Mucosa of descending colon (tissue), 3 donors: ENCODE measurements at regions not wholly inside any gene's neighbourhood (a gene's known extent, or its start where the extent isn't known, plus 50 kb on each side); places are given as distances from the start of the nearest gene placed in this dataset.

Experiments used
- ATAC-seq: fragments of 200-7000 bp; cut with Tn5 transposase; one replicate; pipeline ENCODE4 v1.9.1; 2020; ENCODE audit warnings: mild to moderate bottlenecking, moderate library complexity
- DNase-seq, 3 donors: peaks; one replicate each; pipeline ENCODE4 v3.0.0-alpha.2; 2020
- H3K36me3 ChIP-seq: fragments of 200-600 bp; one replicate; pipeline ENCODE4 v1.8.0; 2021; ENCODE audit warnings: low read depth, mild to moderate bottlenecking
- H3K4me1 ChIP-seq: fragments of 200-600 bp; one replicate; pipeline ENCODE4 v1.8.0; 2021; ENCODE audit warnings: low read depth, mild to moderate bottlenecking
- H3K4me3 ChIP-seq: fragments of 200-600 bp; one replicate; pipeline ENCODE4 v1.8.0; 2021; ENCODE audit warnings: mild to moderate bottlenecking
- H3K9me3 ChIP-seq: fragments of 200-600 bp; one replicate; pipeline ENCODE4 v1.8.0; 2021; ENCODE audit warnings: mild to moderate bottlenecking
- CTCF ChIP-seq: fragments of 200-600 bp; IDR thresholded peaks from one replicate; pipeline ENCODE4 v1.8.0; 2022; ENCODE audit warnings: antibody characterized with exemption, mild to moderate bottlenecking
- intact Hi-C, 2 donors: fragments of 100-400 bp; cut with DNase I in 1 of 2; cut with micrococcal nuclease in 1 of 2; formaldehyde crosslinking; loops; one replicate each; pipeline versions ENCODE4 v1.11.0 to v1.11.1; 2022; cut with DNase I, micrococcal nuclease
- donor health status: DM: no; HTN: no; CAD: no; lungs with moderate emphysema.
- donor health status: DM: no; HTN: no; CAD: no.
- donor health status: DM: no; HTN: yes; CAD: no.

- ATAC-seq = no peak
- no peak overlapping the region for H3K4me3 ChIP-seq
- no peak for TF ChIP-seq CTCF
- no peaks in the 10 kb centered on the region for H3K4me1 ChIP-seq
- intact Hi-C loops = no loop called here
- H3K9me3 ChIP-seq = no peaks in the 10 kb centered on the region
- no peaks in the 10 kb centered on the region for H3K36me3 ChIP-seq
- no peak for DNase-seq
Measured at GRCh38 chr4:123921339-123921738, 524.7 kb downstream of the SPRY1 start.

GRCh38 chr4:123922847-123923246 lies 526.3 kb downstream of the SPRY1 start:
- no peak for ATAC-seq

GRCh38 chr4:123924536-123924935 lies 527.9 kb downstream of the SPRY1 start:
- Histone ChIP-seq H3K4me1 (no peaks in the 10 kb centered on the region), H3K4me3 (no peak overlapping the region), H3K36me3 (no peaks in the 10 kb centered on the region), H3K9me3 (no peaks in the 10 kb centered on the region)
- no peak for DNase-seq
- intact Hi-C loops = no loop called here
- ATAC-seq = no peak
- TF ChIP-seq CTCF = no peak

More at GRCh38 chr4:123922847-123923246, 526.3 kb downstream of the SPRY1 start:
- no peak for TF ChIP-seq CTCF
- no peak for DNase-seq
- no peaks in the 10 kb centered on the region for H3K4me1 ChIP-seq
- H3K36me3 ChIP-seq = no peaks in the 10 kb centered on the region
- intact Hi-C loops = no loop called here
- no peak overlapping the region for H3K4me3 ChIP-seq
- no peaks in the 10 kb centered on the region for H3K9me3 ChIP-seq

GRCh38 chr4:123929565-123929964 lies 533.0 kb downstream of the SPRY1 start:
- Histone ChIP-seq H3K9me3 (no peaks in the 10 kb centered on the region), H3K4me1 (no peaks in the 10 kb centered on the region), H3K36me3 (no peaks in the 10 kb centered on the region), H3K4me3 (no peak overlapping the region)
- ATAC-seq (no peak), DNase-seq (no peak)
- no peak for TF ChIP-seq CTCF
- intact Hi-C loops = no loop called here

- H3K9me3 ChIP-seq = no peaks in the 10 kb centered on the region
- H3K4me1 ChIP-seq = no peaks in the 10 kb centered on the region
- intact Hi-C loops = no loop called here
- TF ChIP-seq CTCF = no peak
- DNase-seq (no peak), ATAC-seq (no peak)
- H3K4me3 ChIP-seq = no peak overlapping the region
- H3K36me3 ChIP-seq = no peaks in the 10 kb centered on the region
Measured at GRCh38 chr4:123930996-123931395, 534.4 kb downstream of the SPRY1 start.

GRCh38 chr4:123934096-123934495 lies 537.5 kb downstream of the SPRY1 start:
- intact Hi-C loops = no loop called here
- H3K36me3 ChIP-seq = no peaks in the 10 kb centered on the region
- H3K9me3 ChIP-seq = no peaks in the 10 kb centered on the region
- no peak overlapping the region for H3K4me3 ChIP-seq
- DNase-seq = no peak
- no peak for ATAC-seq
- H3K4me1 ChIP-seq = no peaks in the 10 kb centered on the region
- no peak for TF ChIP-seq CTCF
